ENCODE measurements at regions not wholly inside any gene's neighbourhood (a gene's known extent, or its start where the extent isn't known, plus 50 kb on each side); places are given as distances from the start of the nearest gene placed in this dataset.

GRCh38 chr1:227397354-227397978, 79.2 kb upstream of the CDC42BPA start:
- TF ChIP-seq TAF1 (IDR thresholded peaks at IDR 0.05; ENCODE audit: low read depth) (no peak), POLR2AphosphoS5 (IDR thresholded peaks at IDR 0.05) (no peak), CTCF (IDR thresholded peaks at IDR 0.05; ENCODE audit: poor library complexity, severe bottlenecking) (no peak), REST (IDR thresholded peaks at IDR 0.05; ENCODE audit: borderline replicate concordance) (no peak)

Data from neural cell (in vitro differentiated cells).